T47D (cell line): ENCODE measurements at regions not wholly inside any gene's neighbourhood (a gene's known extent, or its start where the extent isn't known, plus 50 kb on each side); places are given as distances from the start of the nearest gene placed in this dataset.
A peak's percentile ranks its signal among the peaks of the same experiment; 100 is the strongest.
"Not testable (repeated sequence)": the region's sequence is repeated elsewhere in the genome, so short reads cannot be mapped to it uniquely, and the experiment has no call there.

Source experiments
- DNase-seq, 2 experiments: peaks; one replicate each; pipeline versions ENCODE4 v3.0.0 to v3.0.0-alpha.2; 2011 to 2012; ENCODE audit warnings: low read depth in 1 of 2, low spot score in 1 of 2
- JUND ChIP-seq: IDR thresholded peaks from 2 replicates; pipeline ENCODE4 v1.6.1; 2012; ENCODE audit warnings: low read depth
- in situ Hi-C: cut with HindIII; loops from 2 replicates; pipeline ENCODE4 v1.10.0; 2016; ENCODE audit warnings: low sequenced_read_pairs, low pct_unique_long_range_greater_than_20kb

- peak; percentile 5 to 65 for DNase-seq
- no peak for TF ChIP-seq JUND
- in situ Hi-C loops, result no loop called here
These were observed 1643.5 kb downstream of the TP53TG3F start for GRCh38 chr16:35102780-35103403.

GRCh38 chr16:35111772-35112171 is 1652.4 kb downstream of the TP53TG3F start:
- in situ Hi-C loops, DNase-seq: not testable (repeated sequence)

GRCh38 chr16:35131429-35131828 is 1672.0 kb downstream of the TP53TG3F start:
- in situ Hi-C loops, result no loop called here
- TF ChIP-seq JUND, result no peak
- DNase-seq, result no peak

- TF ChIP-seq JUND, result peak; percentile 42; the same call in 1 of the 2 replicates
- in situ Hi-C loops, result no loop called here
- DNase-seq, result peak in 1 of 2 experiments; percentile 44
These were observed 1675.1 kb downstream of the TP53TG3F start for GRCh38 chr16:35134471-35134870.

- DNase-seq, result no peak
- no peak for TF ChIP-seq JUND
- in situ Hi-C loops, result no loop called here
These were observed 1681.0 kb downstream of the TP53TG3F start for GRCh38 chr16:35140293-35140986.

GRCh38 chr16:35141303-35141702 is 1681.9 kb downstream of the TP53TG3F start:
- TF ChIP-seq JUND, result no peak
- in situ Hi-C loops, result no loop called here
- DNase-seq, result no peak

- in situ Hi-C loops, result no loop called here
- no peak for DNase-seq
- TF ChIP-seq JUND, result no peak
These were observed 1682.9 kb downstream of the TP53TG3F start for GRCh38 chr16:35142147-35142808.

GRCh38 chr16:35142809-35143192 is 1683.4 kb downstream of the TP53TG3F start:
- in situ Hi-C loops, result no loop called here
- no peak for TF ChIP-seq JUND
- no peak for DNase-seq

- no peak for TF ChIP-seq JUND
- in situ Hi-C loops, result no loop called here
- no peak for DNase-seq
These were observed 1685.0 kb downstream of the TP53TG3F start for GRCh38 chr16:35144212-35144932.

GRCh38 chr16:35146031-35146710 is 1686.8 kb downstream of the TP53TG3F start:
- peak in 1 of 2 experiments; percentile 35 for DNase-seq
- in situ Hi-C loops, result no loop called here
- TF ChIP-seq JUND, result no peak

- TF ChIP-seq JUND, result no peak
- DNase-seq, result no peak
- in situ Hi-C loops, result no loop called here
These were observed 1687.5 kb downstream of the TP53TG3F start for GRCh38 chr16:35146723-35147458.
